OCI-LY7 (cell line): ENCODE measurements at regions not wholly inside any gene's neighbourhood (a gene's known extent, or its start where the extent isn't known, plus 50 kb on each side); places are given as distances from the start of the nearest gene placed in this dataset.

Source experiments
- BruUV-seq: library from RNA; stranded (reverse); fragments of 400-500 nt; replicated peaks from 2 replicates; lab custom pipeline; 2021; lab: Mats Ljungman, UMichigan
- CTCF ChIA-PET: fragments of 300-600 bp; sonication (Branson Sonifier 250); formaldehyde crosslinking; loops from one replicate; lab custom pipeline; 2022; ENCODE audit warnings: antibody characterized with exemption; ENCODE audit not compliant: unreplicated experiment; lab: Charles Lee
- POLR2A ChIA-PET: fragments of 300-600 bp; sonication (Branson Sonifier 250); formaldehyde crosslinking; loops from one replicate; lab custom pipeline; 2022; ENCODE audit warnings: antibody characterized with exemption; lab: Charles Lee
- DNase-seq: peaks from one replicate; pipeline ENCODE4 v3.0.0-alpha.2; 2015; ENCODE audit warnings: low spot score
- H2AFZ ChIP-seq: fragments of 200-600 bp; sonication (generic), shearing (Covaris generic); 2 replicates; pipeline ENCODE4 v1.6.1; 2014; ENCODE audit warnings: mild to moderate bottlenecking, antibody characterized with exemption, low read length, moderate library complexity
- H3K27ac ChIP-seq: fragments of 200-600 bp; sonication (generic); 2 replicates; pipeline ENCODE4 v1.5.1; 2014; ENCODE audit warnings: mixed run types, low read depth, mild to moderate bottlenecking, moderate library complexity, low read length, inconsistent platforms; ENCODE audit not compliant: poor library complexity, severe bottlenecking
- H3K36me3 ChIP-seq: fragments of 200-600 bp; sonication (generic); 2 replicates; pipeline ENCODE4 v1.6.1; 2014; ENCODE audit warnings: mild to moderate bottlenecking, antibody characterized with exemption, low read length, moderate library complexity, mixed read lengths; ENCODE audit not compliant: insufficient read depth
- H3K4me1 ChIP-seq: fragments of 200-600 bp; sonication (generic); 2 replicates; pipeline ENCODE4 v1.5.1; 2014; ENCODE audit warnings: mild to moderate bottlenecking, low read length; ENCODE audit not compliant: insufficient read depth, poor library complexity, severe bottlenecking
- H3K4me2 ChIP-seq: fragments of 200-600 bp; sonication (generic); 2 replicates; pipeline ENCODE4 v1.6.1; 2014; ENCODE audit warnings: mild to moderate bottlenecking, low read length
- H3K4me3 ChIP-seq: fragments of 200-600 bp; sonication (generic); 2 replicates; pipeline ENCODE4 v1.5.1; 2014; ENCODE audit warnings: mild to moderate bottlenecking, low read depth, low read length; ENCODE audit not compliant: poor library complexity, severe bottlenecking
- H3K79me2 ChIP-seq: fragments of 200-600 bp; sonication (generic); 2 replicates; pipeline ENCODE4 v1.6.1; 2016; ENCODE audit warnings: low read depth, mild to moderate bottlenecking, low read length, moderate library complexity, mixed read lengths; ENCODE audit not compliant: insufficient read depth
- H3K9me2 ChIP-seq: fragments of 200-600 bp; sonication (generic); 2 replicates; pipeline ENCODE4 v1.6.1; 2016; ENCODE audit warnings: mild to moderate bottlenecking, low read length, mixed read lengths; ENCODE audit not compliant: insufficient read depth
- H3K9me3 ChIP-seq: fragments of 200-600 bp; sonication (generic); 2 replicates; pipeline ENCODE4 v1.6.1; 2014; ENCODE audit warnings: mild to moderate bottlenecking, mixed run types, low read length, mixed read lengths
- H4K20me1 ChIP-seq: fragments of 200-600 bp; sonication (generic); 2 replicates; pipeline ENCODE4 v1.6.1; 2014; ENCODE audit warnings: mild to moderate bottlenecking, antibody characterized with exemption, low read length, moderate library complexity, mixed read lengths; ENCODE audit not compliant: insufficient read depth
- CTCF ChIP-seq: fragments of 200-600 bp; sonication (generic); conservative IDR thresholded peaks from 2 replicates; pipeline ENCODE4 v1.5.1; 2014; ENCODE audit warnings: mild to moderate bottlenecking, antibody characterized with exemption, low read length, moderate library complexity, mixed read lengths
- EZH2phosphoT487 ChIP-seq: fragments of 200-600 bp; sonication (generic); IDR thresholded peaks from 2 replicates; pipeline ENCODE4 v1.6.1; 2018; ENCODE audit warnings: low read depth, borderline replicate concordance, mild to moderate bottlenecking, mixed run types, antibody characterized with exemption, low read length, moderate library complexity, mixed read lengths
- intact Hi-C: fragments of 100-400 bp; cut with micrococcal nuclease; formaldehyde crosslinking; loops from one replicate; pipeline ENCODE4 v1.10.0; 2022; ENCODE audit not compliant: unreplicated experiment

GRCh38 chr3:82927309-82928253 is 1166.1 kb upstream of the GBE1 start:
- no peak overlapping the region for H3K4me3 ChIP-seq
- peaks cover 4% of the 10 kb centered on the region for H3K4me1 ChIP-seq
- no TSS peak for BruUV-seq
- intact Hi-C loops: no loop called here
- TF ChIP-seq CTCF (no peak), EZH2phosphoT487 (no peak)
- DNase-seq: peak; percentile 14
- POLR2A ChIA-PET: no interaction called here
- H3K9me3 ChIP-seq: peaks cover 14% of the 10 kb centered on the region; the same call in 1 of the 2 replicates
- CTCF ChIA-PET: no interaction called here
- H3K36me3 ChIP-seq: no peaks in the 10 kb centered on the region
- H3K4me2 ChIP-seq: no peak overlapping the region
- no peak overlapping the region for H3K27ac ChIP-seq
- H3K9me2 ChIP-seq: no peaks in the 10 kb centered on the region
- H4K20me1 ChIP-seq: no peaks in the 10 kb centered on the region
- no peaks in the 10 kb centered on the region for H3K79me2 ChIP-seq
- peak overlapping the region; percentile 76 for H2AFZ ChIP-seq

GRCh38 chr3:82891028-82891427 is 1129.6 kb upstream of the GBE1 start:
- no peaks in the 10 kb centered on the region for H3K36me3 ChIP-seq
- H3K79me2 ChIP-seq: no peaks in the 10 kb centered on the region
- H3K4me2 ChIP-seq: no peak overlapping the region
- POLR2A ChIA-PET: no interaction called here
- no peak for DNase-seq
- H3K27ac ChIP-seq: no peak overlapping the region
- H3K4me3 ChIP-seq: no peak overlapping the region
- TF ChIP-seq CTCF: no peak
- no peak for TF ChIP-seq EZH2phosphoT487
- no peaks in the 10 kb centered on the region for H4K20me1 ChIP-seq
- CTCF ChIA-PET: no interaction called here
- H3K9me3 ChIP-seq: no peaks in the 10 kb centered on the region
- H2AFZ ChIP-seq: no peak overlapping the region
- H3K4me1 ChIP-seq: no peaks in the 10 kb centered on the region
- H3K9me2 ChIP-seq: no peaks in the 10 kb centered on the region
- intact Hi-C loops: no loop called here
- no TSS peak for BruUV-seq

GRCh38 chr3:82883072-82883471 is 1121.6 kb upstream of the GBE1 start:
- Histone ChIP-seq H3K4me3 (no peak overlapping the region), H3K4me1 (no peaks in the 10 kb centered on the region), H3K27ac (no peak overlapping the region), H2AFZ (peak overlapping the region; percentile 30; the same call in 1 of the 2 replicates), H3K36me3 (no peaks in the 10 kb centered on the region), H4K20me1 (no peaks in the 10 kb centered on the region), H3K79me2 (no peaks in the 10 kb centered on the region), H3K4me2 (no peak overlapping the region), H3K9me2 (no peaks in the 10 kb centered on the region), H3K9me3 (0 out of 2 replicates have a peak, but pooled peaks cover 4% of the 10 kb centered on the region)
- BruUV-seq: no TSS peak
- intact Hi-C loops: no loop called here
- ChIA-PET POLR2A (interaction anchor here (1.0 kb wide), 1 partner anchor 29 kb away, joined by 3 read pairs; no protein-coding TSS in a partner anchor), CTCF (no interaction called here)
- no peak for DNase-seq
- TF ChIP-seq CTCF (no peak), EZH2phosphoT487 (no peak)
